Islet precursor cell (in vitro differentiated cells): ENCODE measurements at regions not wholly inside any gene's neighbourhood (a gene's known extent, or its start where the extent isn't known, plus 50 kb on each side); places are given as distances from the start of the nearest gene placed in this dataset.
"Not testable (repeated sequence)": the region's sequence is repeated elsewhere in the genome, so short reads cannot be mapped to it uniquely, and the experiment has no call there.

Experiments
- DNase-seq: peaks from one replicate; pipeline ENCODE4 v3.0.0-alpha.2; 2018

DNA sequence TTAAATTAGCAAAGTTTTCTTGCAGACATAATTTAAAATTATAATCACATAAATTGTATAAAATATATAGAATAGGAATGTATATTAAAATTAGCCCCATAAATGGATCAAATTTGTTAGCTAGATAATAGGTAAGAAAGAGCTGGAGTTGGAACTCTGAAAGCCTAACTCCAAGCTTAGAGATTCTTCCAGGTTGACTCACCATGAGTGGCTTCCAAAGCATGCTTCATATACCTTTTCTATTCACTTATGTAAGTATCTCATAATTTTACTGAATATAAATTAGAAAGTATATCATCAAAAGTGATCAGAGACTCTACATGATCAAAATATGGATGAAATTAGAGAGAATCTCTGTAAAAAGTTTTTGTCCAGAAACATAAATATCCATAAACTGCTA, 320.7 kb upstream of the MAGI2 start:
- DNase-seq, result no peak

DNA sequence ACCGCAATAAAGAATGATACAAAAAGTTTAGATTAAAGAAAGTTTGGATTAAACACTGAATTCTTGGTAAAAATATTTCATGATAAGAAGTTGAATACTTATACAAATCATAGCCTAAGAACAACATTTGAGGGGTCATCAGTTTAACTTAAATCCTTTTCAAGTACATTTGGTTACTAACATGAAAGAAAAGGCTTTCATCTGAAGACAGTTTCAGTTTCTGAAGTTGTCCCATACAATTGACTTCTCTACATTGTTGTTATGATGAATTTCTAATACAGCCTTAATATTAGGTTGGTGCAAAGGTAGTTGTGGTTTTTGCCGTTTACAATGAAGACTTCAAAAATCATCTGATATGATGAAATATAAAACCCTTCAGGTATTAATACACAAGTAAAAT, 317.5 kb upstream of the MAGI2 start:
- no peak for DNase-seq

DNA sequence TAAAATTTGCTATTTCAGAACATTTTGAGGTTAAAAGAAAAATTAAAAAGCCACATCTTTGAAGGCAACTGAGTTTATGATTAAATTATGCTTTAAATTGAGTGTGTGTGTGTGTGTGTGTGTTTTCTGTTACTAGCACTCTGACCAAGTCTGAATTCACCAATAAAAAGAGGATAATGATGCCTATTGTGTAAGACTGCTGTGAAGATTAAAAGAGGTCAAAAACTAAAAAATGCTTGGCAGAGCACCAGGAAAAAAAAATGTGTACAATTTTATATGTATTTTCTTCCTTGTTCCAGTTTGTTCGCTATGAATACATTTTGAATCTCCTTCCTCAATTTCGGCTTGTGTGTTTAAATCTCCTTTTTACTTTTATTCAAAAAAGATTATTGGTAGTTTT, 316.6 kb upstream of the MAGI2 start:
- no peak for DNase-seq

DNA sequence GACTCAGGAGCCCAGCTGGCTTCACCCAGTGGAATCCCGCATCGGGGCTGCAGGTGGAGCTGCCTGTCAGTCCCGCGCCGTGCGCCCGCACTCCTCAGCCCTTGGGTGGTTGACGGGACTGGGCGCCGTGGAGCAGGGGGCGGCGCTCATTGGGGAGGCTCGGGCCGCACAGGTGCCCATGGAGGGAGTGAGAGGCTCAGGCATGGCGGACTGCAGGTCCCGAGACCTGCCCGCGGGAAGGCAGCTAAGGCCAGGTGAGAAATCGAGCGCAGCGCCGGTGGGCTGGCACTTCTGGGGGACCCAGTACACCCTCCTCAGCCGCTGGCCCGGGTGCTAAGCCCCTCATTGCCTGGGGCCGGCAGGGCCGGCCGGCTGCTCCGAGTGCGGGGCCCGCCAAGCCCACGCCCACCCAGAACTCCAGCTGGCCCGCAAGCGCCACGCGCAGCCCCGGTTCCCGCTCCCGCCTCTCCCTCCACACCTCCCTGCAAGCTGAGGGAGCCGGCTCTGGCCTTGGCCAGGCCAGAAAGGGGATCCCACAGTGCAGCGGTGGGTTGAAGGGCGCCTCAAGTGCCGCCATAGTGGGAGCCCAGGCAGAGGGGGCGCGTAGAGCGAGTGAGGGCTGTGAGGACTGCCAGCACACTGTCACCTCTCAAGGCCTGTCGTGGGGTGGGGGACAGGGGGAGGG, 314.6 kb upstream of the MAGI2 start:
- not testable (repeated sequence) for DNase-seq

DNA sequence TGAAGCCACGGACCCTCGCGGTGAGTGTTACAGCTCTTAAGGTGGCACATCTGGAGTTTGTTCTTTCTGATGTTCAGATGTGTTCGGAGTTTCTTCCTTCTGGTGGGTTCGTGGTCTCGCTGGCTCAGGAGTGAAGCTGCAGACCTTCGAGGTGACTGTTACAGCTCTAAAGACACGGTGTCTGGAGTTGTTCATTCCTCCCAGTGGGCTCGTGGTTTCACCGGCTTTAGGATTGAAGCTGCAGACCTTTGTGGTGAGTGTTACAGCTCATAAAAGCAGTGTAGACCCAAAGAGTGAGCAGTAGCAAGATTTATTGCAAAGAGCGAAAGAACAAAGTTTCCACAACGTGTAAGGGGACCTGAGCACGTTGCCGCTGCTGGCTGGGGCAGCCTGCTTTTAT, 313.7 kb upstream of the MAGI2 start:
- not testable (repeated sequence) for DNase-seq

DNA sequence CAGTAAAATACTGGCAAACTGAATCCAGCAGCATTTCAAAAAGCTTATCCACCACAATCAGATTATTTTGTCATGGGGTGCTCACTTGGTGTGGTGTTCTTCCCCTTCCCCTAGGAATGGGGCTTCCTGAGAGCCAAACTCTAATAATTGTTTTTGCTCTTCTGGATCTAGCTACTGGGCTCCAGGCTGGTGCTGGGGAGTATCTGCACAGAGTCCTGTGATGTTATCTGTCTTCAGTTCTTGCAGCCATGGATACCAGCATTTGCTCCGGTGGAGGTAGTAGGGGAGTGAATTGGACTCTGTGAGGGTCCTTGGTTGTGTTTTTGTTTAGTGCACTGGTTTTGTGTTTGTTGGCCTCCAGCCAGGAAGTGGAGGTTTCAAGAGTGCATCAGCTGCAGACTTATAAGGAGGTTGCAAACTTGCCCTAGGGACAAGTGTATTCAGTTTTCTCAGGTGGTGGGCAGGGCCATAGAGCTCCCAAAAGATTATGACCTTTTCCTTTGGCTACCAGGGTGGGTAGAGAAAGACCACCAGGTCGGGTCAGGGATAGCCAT, 308.5 kb upstream of the MAGI2 start:
- no peak for DNase-seq

DNA sequence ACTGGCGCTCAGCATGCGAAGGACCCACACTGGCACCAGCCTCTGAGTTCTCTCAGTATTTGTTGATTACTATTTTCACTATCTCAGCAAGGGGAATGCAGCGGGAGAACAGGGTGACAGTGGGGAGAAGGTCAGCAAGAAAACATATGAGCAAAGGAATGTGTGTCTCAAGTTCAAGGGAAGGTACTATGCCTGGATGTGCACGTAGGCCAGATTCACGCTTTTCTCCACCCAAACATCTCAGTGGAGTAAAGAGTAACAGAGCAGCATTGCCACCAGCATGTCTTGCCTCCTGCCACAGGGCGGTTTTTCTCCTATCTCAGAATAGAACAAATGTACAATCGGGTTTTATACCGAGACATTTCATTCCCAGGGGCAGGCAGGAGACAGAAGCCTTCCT, 297.5 kb upstream of the MAGI2 start:
- DNase-seq, result not testable (repeated sequence)

DNA sequence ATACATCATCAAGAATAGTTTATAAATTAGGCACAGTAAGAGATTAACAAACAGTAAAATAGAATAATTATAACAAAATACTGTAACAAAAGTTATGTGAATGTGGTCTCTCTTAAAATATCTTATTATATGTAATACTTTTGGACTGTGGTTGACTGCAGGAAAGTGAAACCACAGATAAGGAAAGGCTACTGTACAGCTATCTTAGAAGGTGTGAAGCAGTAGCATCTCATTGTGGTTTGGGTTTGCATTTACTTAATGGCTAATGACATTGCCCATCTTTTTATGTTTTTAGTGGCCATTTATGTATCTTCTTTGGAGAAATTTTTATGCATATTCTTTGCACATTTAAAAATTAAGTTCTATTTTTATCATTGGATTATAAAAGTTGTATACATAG, 296.4 kb upstream of the MAGI2 start:
- DNase-seq, result no peak

DNA sequence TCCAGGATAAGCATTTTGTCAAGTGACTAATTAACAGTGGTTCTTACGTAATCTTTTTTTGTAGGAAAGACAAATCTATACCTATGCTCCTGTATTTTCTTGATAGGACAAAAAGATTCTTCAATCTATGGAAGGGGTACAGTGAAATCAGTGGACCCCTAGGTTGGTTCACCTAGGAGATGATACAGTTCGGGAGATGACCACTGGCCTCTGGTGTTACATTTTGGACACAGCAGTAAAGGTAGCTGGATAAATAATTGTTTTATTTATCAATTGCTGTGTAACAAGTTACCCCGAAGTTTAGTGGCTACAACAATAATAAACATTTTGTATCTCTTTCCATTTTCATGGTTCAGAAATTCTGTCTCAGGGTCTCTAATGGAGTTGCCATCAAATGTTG, 288.2 kb upstream of the MAGI2 start:
- no peak for DNase-seq

DNA sequence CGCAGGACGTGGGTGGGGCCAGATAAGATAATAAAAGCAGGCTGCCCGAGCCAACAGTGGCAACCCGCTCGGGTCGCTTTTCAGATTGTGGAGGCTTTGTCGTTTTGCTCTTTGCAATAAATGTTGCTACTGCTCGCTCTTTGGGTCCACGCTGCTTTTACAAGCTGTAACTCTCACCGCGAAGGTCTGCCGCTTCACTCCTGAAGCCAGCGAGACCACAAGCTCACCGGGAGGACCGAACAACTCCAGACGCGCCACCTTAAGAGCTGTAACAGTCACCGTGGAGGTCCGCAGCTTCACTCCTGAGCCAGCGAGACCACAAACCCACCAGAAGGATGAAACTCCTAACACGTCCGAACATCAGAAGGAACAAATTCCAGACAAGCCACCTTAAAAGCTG, 286.6 kb upstream of the MAGI2 start:
- DNase-seq, result no peak

DNA sequence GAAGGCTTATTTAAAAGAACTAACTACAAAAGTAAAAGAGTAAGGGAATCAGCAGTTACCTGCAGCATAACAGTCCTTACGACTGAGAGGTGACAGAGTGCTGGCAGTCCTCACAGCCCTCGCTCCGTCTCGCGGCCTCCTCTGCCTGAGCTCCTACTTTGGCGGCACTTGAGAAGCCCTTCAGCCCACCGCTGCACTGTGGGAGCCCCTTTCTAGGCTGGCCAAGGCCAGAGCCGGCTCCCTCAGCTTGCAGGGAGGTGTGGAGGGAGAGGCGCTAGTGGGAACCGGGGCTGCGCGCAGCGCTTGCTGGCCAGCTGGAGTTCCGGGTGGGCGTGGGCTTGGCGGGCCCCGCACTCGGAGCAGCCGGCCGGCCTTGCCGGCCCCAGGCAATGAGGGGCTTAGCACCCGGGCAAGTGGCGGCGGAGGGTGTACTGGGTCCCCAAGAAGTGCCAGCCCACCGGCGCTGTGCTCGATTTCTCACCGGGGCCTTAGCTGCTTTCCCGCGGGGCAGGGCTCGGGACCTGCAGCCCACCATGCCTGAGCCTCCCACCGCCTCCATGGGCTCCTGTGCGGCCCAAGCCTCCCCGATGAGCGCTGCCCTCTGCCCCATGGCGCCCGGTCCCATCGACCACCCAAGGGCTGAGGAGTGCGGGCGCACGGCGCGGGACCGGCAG, 285.7 kb upstream of the MAGI2 start:
- DNase-seq, result not testable (repeated sequence)

DNA sequence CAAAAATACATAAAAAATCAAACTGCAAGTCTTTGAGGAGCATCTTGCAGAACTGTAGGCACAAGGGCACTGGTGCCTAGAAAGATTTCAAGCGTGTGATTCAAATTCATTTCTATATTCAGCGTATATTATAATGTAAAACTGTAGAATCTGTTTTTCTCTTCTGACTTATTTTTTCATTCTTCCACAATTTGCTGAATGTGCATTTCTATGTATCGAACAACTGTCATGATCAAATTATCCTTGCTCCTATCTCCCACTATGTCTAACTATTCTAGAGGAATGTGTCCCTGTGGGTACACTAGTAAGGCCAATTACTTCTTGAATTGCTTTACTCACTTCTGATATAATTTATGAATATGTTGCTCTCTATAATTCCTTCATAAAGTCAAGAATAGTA, 283.0 kb upstream of the MAGI2 start:
- DNase-seq, result no peak

DNA sequence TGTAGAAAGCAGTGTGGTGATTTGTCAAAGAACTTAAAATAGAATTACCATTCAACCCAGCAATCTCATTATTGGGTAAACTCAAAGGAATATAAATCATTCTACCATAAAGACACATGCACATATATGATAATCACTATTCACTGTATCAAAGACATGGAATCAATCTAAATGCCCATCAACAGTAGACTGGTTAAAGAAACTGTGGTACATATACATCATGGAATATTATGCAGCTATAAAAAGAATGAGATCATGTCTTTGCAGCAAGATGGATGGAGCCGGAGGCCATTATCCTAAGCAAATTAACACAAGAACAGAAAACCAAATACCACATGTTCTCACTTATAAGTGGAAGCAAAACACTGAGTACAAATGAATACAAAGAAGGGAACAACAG, 281.5 kb upstream of the MAGI2 start:
- DNase-seq, result no peak

DNA sequence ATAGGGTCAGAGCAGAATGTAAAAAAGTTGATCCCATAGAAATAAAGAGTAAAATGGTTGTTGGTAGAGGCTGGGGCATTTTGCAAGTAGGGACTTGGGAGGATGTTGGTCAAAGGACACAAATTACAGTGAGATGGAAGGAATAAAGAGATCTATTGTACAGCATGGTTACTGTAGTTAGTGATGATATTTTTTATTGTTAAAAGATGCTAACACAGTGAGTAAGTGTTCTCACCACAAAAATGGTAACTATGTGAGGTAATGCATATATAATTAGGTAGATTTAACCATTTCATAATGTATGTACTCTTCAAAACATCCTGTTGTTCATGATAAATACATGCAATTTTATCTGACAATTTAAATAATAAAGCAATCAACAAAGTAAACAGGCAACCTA, 280.7 kb upstream of the MAGI2 start:
- no peak for DNase-seq

DNA sequence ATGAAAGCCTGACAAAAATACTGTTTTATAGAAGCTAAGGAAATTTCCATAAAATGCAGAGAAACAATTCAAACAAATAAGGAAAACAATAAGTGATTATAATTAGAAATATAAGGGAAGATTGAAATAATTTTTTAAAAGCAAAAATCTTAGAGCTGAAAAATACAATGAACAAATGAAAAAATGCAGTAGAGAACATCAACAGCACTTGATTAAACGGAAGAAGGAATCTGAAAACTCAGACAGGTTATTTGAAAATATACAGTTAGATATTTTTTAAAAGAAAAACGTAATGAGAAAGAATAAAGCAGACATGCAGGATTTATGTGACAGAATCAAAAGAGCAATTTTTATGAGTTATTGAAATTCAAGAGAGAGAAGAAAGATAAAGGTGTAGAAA, 279.1 kb upstream of the MAGI2 start:
- DNase-seq, result no peak

DNA sequence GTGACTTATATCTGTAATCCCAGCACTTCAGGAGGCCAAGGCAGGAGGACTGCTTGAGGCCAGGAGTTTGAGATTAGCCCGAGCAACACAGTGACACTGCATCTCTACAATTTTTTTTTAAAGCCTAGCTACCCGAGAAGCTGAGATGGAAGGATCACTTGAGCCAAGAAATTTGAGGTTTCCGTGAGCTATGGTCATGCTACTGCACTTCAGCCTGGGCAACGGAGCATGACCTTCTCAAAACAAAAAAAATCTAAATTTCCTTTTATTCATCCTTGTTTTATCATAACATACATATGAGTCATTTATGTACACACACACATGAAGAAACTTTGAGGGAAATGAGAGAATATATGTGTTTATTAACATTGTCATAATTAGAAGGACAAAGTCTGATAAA, 277.5 kb upstream of the MAGI2 start:
- no peak for DNase-seq

DNA sequence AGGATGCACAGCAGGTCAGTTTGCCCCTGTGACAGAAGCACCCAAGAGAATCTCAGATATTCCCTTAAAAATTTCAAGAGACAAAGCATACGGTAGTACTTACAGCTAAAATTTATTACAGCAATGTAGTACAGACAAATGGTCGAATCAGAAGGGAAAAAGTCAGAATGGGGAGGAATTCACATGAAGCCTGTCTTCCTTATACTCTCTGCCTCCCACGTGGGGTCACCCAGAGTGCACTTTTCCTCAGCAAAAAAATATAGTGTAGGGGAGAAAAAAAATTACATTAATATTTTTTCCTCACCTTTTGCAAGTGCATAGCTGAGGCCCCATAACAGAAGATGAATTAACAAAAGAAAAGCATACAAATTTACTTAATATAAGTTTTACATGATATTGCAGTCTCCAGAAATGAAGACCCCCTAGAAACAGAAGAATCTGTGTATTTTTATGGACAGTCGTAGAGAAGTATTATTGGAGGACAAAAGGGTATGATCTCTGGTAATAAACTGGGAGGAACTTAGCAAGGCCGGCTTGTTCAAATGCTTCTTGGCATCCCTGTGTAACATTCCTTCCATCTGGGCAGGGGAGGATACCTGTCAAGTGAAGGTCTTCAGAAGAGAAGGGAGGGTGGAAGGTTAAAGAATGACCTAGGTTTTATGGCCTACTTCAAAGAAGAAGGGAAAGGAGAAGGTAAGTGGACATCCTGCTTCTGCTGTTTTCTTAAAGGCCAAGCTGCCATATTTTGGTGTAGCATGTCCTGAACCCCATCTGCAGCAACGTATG, 270.6 kb upstream of the MAGI2 start:
- no peak for DNase-seq

DNA sequence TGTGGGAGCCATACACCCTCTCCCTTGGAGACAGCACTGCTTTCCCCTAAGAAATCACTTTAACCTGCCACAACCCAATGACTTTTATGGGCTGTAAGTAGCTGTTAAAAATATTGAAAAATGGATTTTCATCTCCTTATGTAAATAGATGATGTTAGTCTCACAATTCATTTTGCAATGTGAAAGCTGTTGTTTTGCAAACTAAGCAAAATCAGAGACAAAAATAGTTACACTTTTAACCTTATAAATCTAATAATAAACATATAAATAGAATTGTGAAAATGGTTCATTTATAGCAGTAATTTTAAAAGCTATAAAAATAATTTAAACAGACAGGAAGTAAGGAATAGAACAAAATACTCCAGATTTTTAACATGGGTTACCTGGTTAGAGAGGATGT, 268.8 kb upstream of the MAGI2 start:
- DNase-seq, result no peak

DNA sequence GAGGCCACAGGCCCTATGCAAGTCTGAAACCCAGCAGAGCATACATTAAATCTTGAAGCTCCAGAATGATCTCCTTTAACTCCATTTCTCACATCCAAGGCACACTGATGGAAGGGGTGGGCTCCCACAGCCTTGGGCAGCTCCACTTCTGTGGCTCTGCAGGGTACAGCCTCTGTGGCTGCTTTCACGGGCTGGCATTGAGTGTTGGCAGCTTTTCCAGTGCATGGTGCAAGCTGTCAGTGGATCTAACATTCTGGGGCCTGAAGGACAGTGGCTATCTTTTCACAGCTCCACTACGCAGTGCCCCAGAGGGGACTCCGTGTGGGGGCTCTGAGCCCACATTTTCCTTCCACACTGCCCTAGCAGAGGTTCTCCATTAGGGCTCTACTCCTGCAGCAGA, 265.7 kb upstream of the MAGI2 start:
- no peak for DNase-seq

DNA sequence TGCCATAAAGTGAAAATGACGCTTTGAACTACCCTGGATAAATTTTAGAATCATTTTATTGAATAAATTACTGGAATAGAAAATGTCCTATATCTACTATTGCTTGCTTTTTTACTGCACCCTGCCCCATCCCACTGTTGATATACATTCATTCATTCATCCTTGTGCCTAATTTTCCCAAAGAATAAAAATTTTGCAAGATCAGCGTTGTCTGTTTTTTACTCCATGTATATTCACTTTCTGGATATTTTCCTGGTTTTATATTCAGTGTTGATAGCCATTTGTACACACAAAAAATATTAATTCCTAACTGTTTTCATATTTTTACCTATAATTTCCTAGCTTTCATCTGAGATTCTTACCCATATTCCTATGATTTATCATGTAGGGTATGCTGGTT, 262.9 kb upstream of the MAGI2 start:
- DNase-seq, result no peak

DNA sequence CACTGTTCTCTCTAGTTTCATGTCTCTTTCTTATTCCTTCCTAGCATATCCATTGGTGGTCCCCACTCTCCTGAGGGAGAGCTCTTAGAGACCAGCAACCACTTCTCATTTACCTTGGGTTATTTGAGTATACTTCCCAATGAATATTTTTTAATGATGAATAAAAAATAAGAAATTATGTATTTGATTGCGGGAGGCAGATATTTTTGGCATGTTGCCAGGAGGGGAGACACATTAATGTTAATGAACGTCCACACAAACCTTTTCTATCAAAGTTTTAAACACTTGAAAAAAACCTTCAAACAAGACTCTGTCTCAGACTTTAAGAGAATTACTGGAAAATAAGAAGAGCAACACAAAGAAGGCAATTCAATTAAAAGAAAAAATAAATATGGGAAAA, 260.6 kb upstream of the MAGI2 start:
- DNase-seq, result no peak

DNA sequence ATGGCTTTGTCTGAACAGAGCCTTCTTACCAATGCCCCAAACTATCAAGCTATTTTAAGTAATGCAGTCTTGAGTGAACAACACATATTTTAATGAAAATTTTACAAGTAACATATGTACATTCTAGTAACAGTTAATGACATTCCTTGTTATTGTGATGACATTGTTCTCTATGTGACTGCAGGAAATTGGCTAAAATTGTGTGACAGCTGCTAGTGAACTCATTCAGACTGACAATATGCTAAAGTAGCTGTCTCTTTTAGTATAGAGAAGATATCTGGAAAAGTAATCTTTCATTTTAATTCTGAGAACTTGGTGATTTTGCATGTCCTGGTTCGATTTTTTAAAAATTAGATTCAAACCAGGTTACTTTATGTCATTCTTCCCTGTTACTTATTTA, 259.8 kb upstream of the MAGI2 start:
- DNase-seq, result no peak

DNA sequence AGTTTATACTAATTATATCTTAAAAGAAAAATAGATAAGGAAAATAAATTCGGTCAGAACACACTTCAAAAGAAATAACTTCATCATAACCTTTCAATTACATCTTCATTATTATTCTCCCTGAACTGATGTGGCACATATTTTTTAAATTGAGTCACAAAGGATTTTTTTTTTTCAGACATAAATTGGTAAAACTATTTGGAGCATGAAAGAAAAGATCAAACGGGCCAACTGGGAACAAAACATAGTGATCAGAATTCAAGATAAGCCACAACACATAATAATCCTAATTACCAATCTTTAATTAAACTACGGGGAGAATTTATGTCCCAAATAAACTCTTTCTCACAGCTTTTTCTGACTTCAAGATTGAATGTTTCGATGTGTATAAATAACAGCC, 258.2 kb upstream of the MAGI2 start:
- no peak for DNase-seq
